Keratinocyte (primary cell): ENCODE measurements at regions not wholly inside any gene's neighbourhood (a gene's known extent, or its start where the extent isn't known, plus 50 kb on each side); places are given as distances from the start of the nearest gene placed in this dataset.

Experiments used
- DNase-seq: peaks from one replicate; pipeline ENCODE4 v3.0.0-alpha.2; 2011; ENCODE audit warnings: low read depth, missing footprints, low spot score
- FAIRE-seq: peaks from 2 replicates; lab custom pipeline; 2011; peaks lifted over from hg19 to GRCh38; lab: Jason Lieb, UNC
- H2AFZ ChIP-seq: 2 replicates; pipeline ENCODE4 v1.6.0; 2012; ENCODE audit warnings: low read length, control low read depth, inconsistent platforms; ENCODE audit not compliant: control insufficient read depth
- H3K27ac ChIP-seq: 2 replicates; pipeline ENCODE4 v1.5.1; 2011; ENCODE audit warnings: low read length; ENCODE audit not compliant: control insufficient read depth, insufficient read depth
- H3K27me3 ChIP-seq: 3 replicates; pipeline ENCODE4 v1.6.0; 2011; ENCODE audit warnings: low read length; ENCODE audit not compliant: control insufficient read depth, insufficient read depth; ENCODE audit errors: extremely low read depth
- H3K36me3 ChIP-seq, 2 experiments: 2 replicates in 1 of 2; 3 replicates in 1 of 2; pipeline ENCODE4 v1.5.1; 2011; ENCODE audit warnings: low read length in 2 of 2, mild to moderate bottlenecking in 1 of 2; ENCODE audit not compliant: control insufficient read depth in 2 of 2, insufficient read depth in 2 of 2; ENCODE audit errors: extremely low read depth in 1 of 2
- H3K4me1 ChIP-seq: 3 replicates; pipeline ENCODE4 v1.5.1; 2011; ENCODE audit warnings: low read length; ENCODE audit not compliant: control insufficient read depth, insufficient read depth; ENCODE audit errors: extremely low read depth
- H3K4me2 ChIP-seq: 3 replicates; pipeline ENCODE4 v1.6.0; 2011; ENCODE audit warnings: low read depth, low read length; ENCODE audit not compliant: control insufficient read depth, insufficient read depth; ENCODE audit errors: extremely low read depth
- H3K4me3 ChIP-seq, 3 experiments: fragments of 200-600 bp in 1 of 3; sonication (generic) in 1 of 3; 2 replicates in 2 of 3; 3 replicates in 1 of 3; pipeline ENCODE4 v1.5.1; 2011 to 2016; ENCODE audit warnings: low read length in 3 of 3, mild to moderate bottlenecking in 3 of 3, control low read depth in 2 of 3, inconsistent platforms in 1 of 3, low read depth in 1 of 3, mixed read lengths in 1 of 3, mixed run types in 1 of 3, moderate library complexity in 1 of 3; ENCODE audit not compliant: control insufficient read depth in 2 of 3, insufficient read depth in 2 of 3; ENCODE audit errors: extremely low read depth in 1 of 3
- H3K79me2 ChIP-seq: 2 replicates; pipeline ENCODE4 v1.6.0; 2012; ENCODE audit warnings: low read length; ENCODE audit not compliant: control insufficient read depth, insufficient read depth
- H3K9ac ChIP-seq: 3 replicates; pipeline ENCODE4 v1.6.0; 2011; ENCODE audit warnings: low read length; ENCODE audit not compliant: control insufficient read depth, insufficient read depth; ENCODE audit errors: extremely low read depth
- H3K9me1 ChIP-seq: 3 replicates; pipeline ENCODE4 v1.6.0; 2011; ENCODE audit warnings: low read length; ENCODE audit not compliant: control insufficient read depth, insufficient read depth; ENCODE audit errors: extremely low read depth
- H3K9me3 ChIP-seq: 2 replicates; pipeline ENCODE4 v1.5.1; 2012; ENCODE audit warnings: low read depth, low read length; ENCODE audit not compliant: control insufficient read depth
- H4K20me1 ChIP-seq: 3 replicates; pipeline ENCODE4 v1.6.0; 2011; ENCODE audit warnings: low read length; ENCODE audit not compliant: control insufficient read depth, insufficient read depth; ENCODE audit errors: extremely low read depth
- CTCF ChIP-seq, 3 experiments: IDR thresholded peaks in 1 of 3; conservative IDR thresholded peaks in 1 of 3; optimal IDR thresholded peaks in 1 of 3; 2 replicates in 2 of 3; 3 replicates in 1 of 3; pipeline versions ENCODE3 to v1.5.1; 2011; ENCODE audit warnings: low read length in 3 of 3, mild to moderate bottlenecking in 3 of 3, moderate library complexity in 2 of 3, control low read depth in 1 of 3, inconsistent platforms in 1 of 3; ENCODE audit not compliant: insufficient read depth in 2 of 3; ENCODE audit errors: extremely low read depth in 1 of 3
- EZH2 ChIP-seq: IDR thresholded peaks from one replicate; pipeline ENCODE4 v1.6.1; 2012; ENCODE audit warnings: inconsistent platforms, mild to moderate bottlenecking, low read length, moderate library complexity
- dilution Hi-C: fragments of 300-500 bp; cut with MboI; formaldehyde crosslinking; loops from one replicate; pipeline ENCODE4 v1.7.0; 2020; ENCODE audit warnings: low sequenced_read_pairs; ENCODE audit not compliant: extremely low pct_ligation_motif_present

- no peak for DNase-seq
- H3K27ac ChIP-seq: no peak overlapping the region
- no peak for FAIRE-seq
- H3K9me3 ChIP-seq: no peaks in the 10 kb centered on the region
- no peak overlapping the region for H3K4me3 ChIP-seq
- no peak overlapping the region for H3K4me2 ChIP-seq
- no peaks in the 10 kb centered on the region for H3K4me1 ChIP-seq
- no peaks in the 10 kb centered on the region for H3K27me3 ChIP-seq
- no peaks in the 10 kb centered on the region for H3K36me3 ChIP-seq
- H3K79me2 ChIP-seq: no peaks in the 10 kb centered on the region
- dilution Hi-C loops: no loop called here
- H4K20me1 ChIP-seq: no peaks in the 10 kb centered on the region
- no peaks in the 10 kb centered on the region for H3K9me1 ChIP-seq
- H2AFZ ChIP-seq: no peak overlapping the region
- TF ChIP-seq CTCF (optimal IDR thresholded peaks at IDR 0.05 in 1 of 3, IDR thresholded peaks at IDR 0.05 in 1 of 3, conservative IDR thresholded peaks at IDR 0.05 in 1 of 3; ENCODE audit: extremely low read depth in 1 of 3, insufficient read depth in 2 of 3, low read length in 3 of 3) (no peak), EZH2 (no peak)
- no peak overlapping the region for H3K9ac ChIP-seq
Observed at GRCh38 chr5:174222891-174223290, 177.4 kb downstream of the NSG2 start.

GRCh38 chr5:174223355-174223754 lies 177.8 kb downstream of the NSG2 start:
- Histone ChIP-seq H3K4me1 (no peaks in the 10 kb centered on the region), H3K27ac (no peak overlapping the region), H3K36me3 (no peaks in the 10 kb centered on the region), H3K9ac (no peak overlapping the region), H2AFZ (no peak overlapping the region), H4K20me1 (no peaks in the 10 kb centered on the region), H3K4me3 (no peak overlapping the region), H3K9me3 (no peaks in the 10 kb centered on the region), H3K4me2 (no peak overlapping the region), H3K79me2 (no peaks in the 10 kb centered on the region), H3K9me1 (no peaks in the 10 kb centered on the region), H3K27me3 (no peaks in the 10 kb centered on the region)
- FAIRE-seq: no peak
- TF ChIP-seq CTCF (optimal IDR thresholded peaks at IDR 0.05 in 1 of 3, IDR thresholded peaks at IDR 0.05 in 1 of 3, conservative IDR thresholded peaks at IDR 0.05 in 1 of 3; ENCODE audit: extremely low read depth in 1 of 3, insufficient read depth in 2 of 3, low read length in 3 of 3): no peak
- TF ChIP-seq EZH2: no peak
- dilution Hi-C loops: no loop called here
- no peak for DNase-seq
